Tibial nerve (tissue), 3 donors: ENCODE measurements at regions not wholly inside any gene's neighbourhood (a gene's known extent, or its start where the extent isn't known, plus 50 kb on each side); places are given as distances from the start of the nearest gene placed in this dataset.

Experiments
- CTCF ChIP-seq, 5 experiments: fragments of 200-600 bp in 3 of 5; fragments of 450-650 bp in 2 of 5; sonication (generic) in 3 of 5; IDR thresholded peaks; one replicate each; pipeline ENCODE4 v1.5.1; 2016 to 2019; ENCODE audit warnings: antibody characterized with exemption in 5 of 5, mild to moderate bottlenecking in 3 of 5, moderate library complexity in 2 of 5
- POLR2A ChIP-seq, 2 donors: fragments of 450-650 bp; IDR thresholded peaks; one replicate each; pipeline ENCODE4 v1.6.1; 2017; ENCODE audit warnings: antibody characterized with exemption in 2 of 2, mild to moderate bottlenecking in 2 of 2, moderate library complexity in 2 of 2

GRCh38 chr11:95625164-95625900, 164.2 kb downstream of the FAM76B start:
- TF ChIP-seq CTCF (IDR thresholded peaks at IDR 0.05), result no peak
- no peak for TF ChIP-seq POLR2A (IDR thresholded peaks at IDR 0.05)
